ENCODE measurements at regions not wholly inside any gene's neighbourhood (a gene's known extent, or its start where the extent isn't known, plus 50 kb on each side); places are given as distances from the start of the nearest gene placed in this dataset.

DNA sequence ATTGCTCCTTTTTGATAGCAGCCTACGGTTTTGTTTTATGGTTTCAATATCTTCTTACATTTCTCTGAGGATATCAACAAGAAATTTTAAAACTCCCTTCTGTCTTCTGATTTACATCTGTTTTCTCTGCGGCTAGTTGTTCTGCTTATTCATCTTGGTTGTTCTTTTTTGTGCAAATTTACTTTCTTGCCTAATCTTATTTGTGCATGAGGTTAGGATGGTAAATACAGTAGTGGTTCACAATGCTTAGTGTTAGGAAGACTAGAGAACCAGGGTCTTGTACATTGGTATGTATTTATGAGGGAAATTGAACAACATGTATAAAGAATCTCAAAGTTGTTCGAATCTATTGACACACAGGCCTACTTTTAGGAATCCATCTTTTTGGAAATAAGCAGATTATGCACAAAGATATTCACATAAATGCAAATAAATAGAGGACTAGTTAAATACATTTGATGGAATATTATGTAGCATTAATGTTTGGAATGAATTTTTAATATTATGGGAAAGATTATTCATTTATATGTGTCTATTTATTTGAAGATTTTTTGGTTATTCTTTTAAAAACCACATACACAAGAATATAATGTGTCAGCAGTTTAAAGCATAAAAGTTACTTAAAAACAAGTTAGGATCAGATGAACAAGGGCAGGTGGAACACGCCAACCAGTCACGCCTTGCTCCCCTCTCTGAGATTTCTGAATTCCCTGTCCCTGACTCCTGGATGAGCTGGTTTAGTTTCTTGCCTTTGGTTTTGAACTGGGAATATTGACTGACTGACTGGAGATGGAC lies 51.4 kb upstream of the RFC3 start:
- Histone ChIP-seq H2BK120ac (ENCODE audit: low read depth, low read length) (no peak overlapping the region), H2BK5ac (ENCODE audit: low read depth, low read length, poor library complexity, severe bottlenecking) (no peak overlapping the region), H2BK12ac (ENCODE audit: low read length in 2 of 2) (no peak overlapping the region), H4K8ac (ENCODE audit: low read length) (no peak overlapping the region), H3K14ac (ENCODE audit: low read length in 2 of 2) (no peak overlapping the region), H2AK5ac (ENCODE audit: low read length, severe bottlenecking) (no peak overlapping the region), H3K36me3 (ENCODE audit: control insufficient read depth in 1 of 2, insufficient read depth in 2 of 2, low read depth in 1 of 2, low read length in 2 of 2) (no peaks in the 10 kb centered on the region), H3K9ac (ENCODE audit: low read length) (no peak overlapping the region), H2BK15ac (ENCODE audit: low read depth, poor library complexity, severe bottlenecking) (no peak overlapping the region), H4K91ac (ENCODE audit: low read length) (no peak overlapping the region), H3K4me3 (ENCODE audit: insufficient read depth in 1 of 2, low read depth in 1 of 2, low read length in 2 of 2) (no peak overlapping the region), H3K27ac (ENCODE audit: low read length, poor library complexity, severe bottlenecking) (no peak overlapping the region), H3K79me1 (replicated peaks; ENCODE audit: low read length, poor library complexity, severe bottlenecking) (no peaks in the 10 kb centered on the region), H3K18ac (ENCODE audit: low read depth in 1 of 2, low read length in 2 of 2) (no peak overlapping the region), H3K23ac (ENCODE audit: low read length in 2 of 2) (no peak overlapping the region), H3K4me2 (ENCODE audit: low read length, poor library complexity, severe bottlenecking) (no peak overlapping the region), H3K4me1 (ENCODE audit: control insufficient read depth, insufficient read depth, low read depth, low read length) (no peaks in the 10 kb centered on the region), H3K9me3 (ENCODE audit: control insufficient read depth, low read length) (no peaks in the 10 kb centered on the region), H2AFZ (ENCODE audit: low read depth, low read length) (no peak overlapping the region), H3K27me3 (ENCODE audit: control insufficient read depth in 1 of 2, insufficient read depth in 1 of 2, low read length in 2 of 2) (no peaks in the 10 kb centered on the region), H3K4ac (ENCODE audit: low read depth in 1 of 2, low read length in 2 of 2) (no peak overlapping the region)
- 100% methylated on average over 4 of the region's 5 CpGs for WGBS
- no peak for DNase-seq

DNA sequence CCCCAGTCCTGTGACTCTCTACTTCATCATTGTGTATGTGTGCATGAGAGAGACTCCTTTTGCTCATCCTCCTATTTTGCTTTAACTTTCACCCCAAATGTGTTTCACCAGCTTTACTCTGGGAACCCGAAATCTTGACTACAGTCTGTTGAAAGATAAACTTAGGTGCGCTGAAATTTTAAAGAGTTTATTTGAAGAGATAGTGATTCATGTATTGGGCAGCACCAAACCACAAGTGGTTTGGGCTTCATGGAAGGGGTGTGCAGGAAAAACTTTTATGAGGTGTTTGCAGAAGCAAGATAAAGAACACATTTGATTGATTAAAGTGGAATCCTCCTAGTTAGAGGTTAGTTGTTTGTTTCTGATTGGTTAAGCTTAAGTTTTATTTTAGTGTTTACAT lies 50.8 kb upstream of the RFC3 start:
- Histone ChIP-seq H3K4me2 (ENCODE audit: low read length, poor library complexity, severe bottlenecking) (no peak overlapping the region), H3K18ac (ENCODE audit: low read depth in 1 of 2, low read length in 2 of 2) (no peak overlapping the region), H2BK5ac (ENCODE audit: low read depth, low read length, poor library complexity, severe bottlenecking) (no peak overlapping the region), H3K79me1 (replicated peaks; ENCODE audit: low read length, poor library complexity, severe bottlenecking) (no peaks in the 10 kb centered on the region), H2BK15ac (ENCODE audit: low read depth, poor library complexity, severe bottlenecking) (no peak overlapping the region), H3K23ac (ENCODE audit: low read length in 2 of 2) (no peak overlapping the region), H3K27ac (ENCODE audit: low read length, poor library complexity, severe bottlenecking) (no peak overlapping the region), H3K4me1 (ENCODE audit: control insufficient read depth, insufficient read depth, low read depth, low read length) (no peaks in the 10 kb centered on the region), H3K4me3 (ENCODE audit: insufficient read depth in 1 of 2, low read depth in 1 of 2, low read length in 2 of 2) (no peak overlapping the region), H3K9me3 (ENCODE audit: control insufficient read depth, low read length) (no peaks in the 10 kb centered on the region), H3K14ac (ENCODE audit: low read length in 2 of 2) (no peak overlapping the region), H2BK12ac (ENCODE audit: low read length in 2 of 2) (no peak overlapping the region), H4K8ac (ENCODE audit: low read length) (no peak overlapping the region), H3K4ac (ENCODE audit: low read depth in 1 of 2, low read length in 2 of 2) (no peak overlapping the region), H2BK120ac (ENCODE audit: low read depth, low read length) (no peak overlapping the region), H2AFZ (ENCODE audit: low read depth, low read length) (no peak overlapping the region), H4K91ac (ENCODE audit: low read length) (no peak overlapping the region), H3K27me3 (ENCODE audit: control insufficient read depth in 1 of 2, insufficient read depth in 1 of 2, low read length in 2 of 2) (no peaks in the 10 kb centered on the region), H3K9ac (ENCODE audit: low read length) (no peak overlapping the region), H2AK5ac (ENCODE audit: low read length, severe bottlenecking) (no peak overlapping the region), H3K36me3 (ENCODE audit: control insufficient read depth in 1 of 2, insufficient read depth in 2 of 2, low read depth in 1 of 2, low read length in 2 of 2) (no peaks in the 10 kb centered on the region)
- no peak for DNase-seq
- 88% methylated on average over 2 of the region's 2 CpGs for WGBS
